DND-41 (cell line): ENCODE measurements at regions not wholly inside any gene's neighbourhood (a gene's known extent, or its start where the extent isn't known, plus 50 kb on each side); places are given as distances from the start of the nearest gene placed in this dataset.
A peak's percentile ranks its signal among the peaks of the same experiment; 100 is the strongest.

Experiments
- ATAC-seq: fragments of 200-7000 bp; cut with Tn5 transposase; 3 replicates; pipeline ENCODE4 v1.9.1; 2021; ENCODE audit warnings: low read depth; ENCODE audit not compliant: insufficient read depth
- DNase-seq: peaks from one replicate; pipeline ENCODE4 v3.0.0-alpha.2; 2020
- H2AFZ ChIP-seq: 2 replicates; pipeline ENCODE4 v1.6.0; 2012; ENCODE audit warnings: low read depth, low read length
- H3K27ac ChIP-seq: 2 replicates; pipeline ENCODE4 v1.5.1; 2012; ENCODE audit warnings: low read length, inconsistent platforms
- H3K27me3 ChIP-seq: fragments of 200-600 bp; sonication (generic); 2 replicates; pipeline ENCODE4 v1.6.0; 2012; ENCODE audit warnings: low read length, mild to moderate bottlenecking, inconsistent platforms; ENCODE audit not compliant: insufficient read depth, poor library complexity
- H3K36me3 ChIP-seq: 2 replicates; pipeline ENCODE4 v1.5.1; 2012; ENCODE audit warnings: low read length, inconsistent platforms; ENCODE audit not compliant: insufficient read depth
- H3K4me1 ChIP-seq: 2 replicates; pipeline ENCODE4 v1.5.1; 2012; ENCODE audit warnings: mild to moderate bottlenecking, low read length; ENCODE audit not compliant: insufficient read depth
- H3K4me2 ChIP-seq: 2 replicates; pipeline ENCODE4 v1.6.0; 2012; ENCODE audit warnings: mild to moderate bottlenecking, moderate library complexity, low read length, inconsistent platforms; ENCODE audit not compliant: insufficient read depth
- H3K4me3 ChIP-seq, 2 experiments: fragments of 200-600 bp in 1 of 2; shearing (Covaris generic) in 1 of 2; 2 replicates each; pipeline ENCODE4 v1.5.1; 2012 to 2016; ENCODE audit warnings: inconsistent platforms in 2 of 2, low read length in 2 of 2, mild to moderate bottlenecking in 2 of 2, low read depth in 1 of 2, moderate library complexity in 1 of 2
- H3K79me2 ChIP-seq: 2 replicates; pipeline ENCODE4 v1.6.0; 2012; ENCODE audit warnings: low read length, inconsistent platforms; ENCODE audit not compliant: insufficient read depth
- H3K9ac ChIP-seq: 2 replicates; pipeline ENCODE4 v1.6.0; 2012; ENCODE audit warnings: low read depth, mild to moderate bottlenecking, inconsistent platforms, low read length, moderate library complexity
- H3K9me3 ChIP-seq: 2 replicates; pipeline ENCODE4 v1.5.1; 2012; ENCODE audit warnings: low read length, moderate library complexity, mild to moderate bottlenecking, inconsistent platforms; ENCODE audit not compliant: insufficient read depth, severe bottlenecking
- H4K20me1 ChIP-seq: 2 replicates; pipeline ENCODE4 v1.6.0; 2012; ENCODE audit warnings: low read length; ENCODE audit not compliant: insufficient read depth
- CTCF ChIP-seq: IDR thresholded peaks from 2 replicates; pipeline ENCODE4 v1.5.1; 2012; ENCODE audit warnings: borderline replicate concordance, low read length, moderate library complexity, mild to moderate bottlenecking; ENCODE audit not compliant: poor library complexity, severe bottlenecking; ENCODE audit errors: extremely low read depth
- EZH2 ChIP-seq: IDR thresholded peaks from 3 replicates; pipeline ENCODE4 v1.6.1; 2012; ENCODE audit warnings: borderline replicate concordance, low read depth, mild to moderate bottlenecking, moderate library complexity, low read length, inconsistent platforms; ENCODE audit not compliant: severe bottlenecking

GRCh38 chr14:26170885-26171284 is 426.9 kb downstream of the NOVA1 start:
- H2AFZ ChIP-seq, result no peak overlapping the region
- H3K36me3 ChIP-seq, result no peaks in the 10 kb centered on the region
- H3K9me3 ChIP-seq, result no peaks in the 10 kb centered on the region
- H3K79me2 ChIP-seq, result no peaks in the 10 kb centered on the region
- no peak overlapping the region for H3K4me2 ChIP-seq
- H3K4me3 ChIP-seq, result no peak overlapping the region
- DNase-seq (no peak), ATAC-seq (no peak)
- no peaks in the 10 kb centered on the region for H4K20me1 ChIP-seq
- no peak for TF ChIP-seq EZH2
- no peak for TF ChIP-seq CTCF
- H3K4me1 ChIP-seq, result no peaks in the 10 kb centered on the region
- no peak overlapping the region for H3K9ac ChIP-seq
- no peak overlapping the region for H3K27ac ChIP-seq
- H3K27me3 ChIP-seq, result no peaks in the 10 kb centered on the region

GRCh38 chr14:26163761-26164160 is 434.1 kb downstream of the NOVA1 start:
- H3K27me3 ChIP-seq, result no peaks in the 10 kb centered on the region
- H3K4me3 ChIP-seq, result no peak overlapping the region
- no peaks in the 10 kb centered on the region for H3K9me3 ChIP-seq
- no peaks in the 10 kb centered on the region for H3K36me3 ChIP-seq
- H3K4me1 ChIP-seq, result no peaks in the 10 kb centered on the region
- no peak for DNase-seq
- H4K20me1 ChIP-seq, result no peaks in the 10 kb centered on the region
- no peak overlapping the region for H3K4me2 ChIP-seq
- H3K79me2 ChIP-seq, result no peaks in the 10 kb centered on the region
- no peak overlapping the region for H2AFZ ChIP-seq
- peak; percentile 38 for TF ChIP-seq CTCF
- TF ChIP-seq EZH2, result no peak
- no peak for ATAC-seq
- H3K9ac ChIP-seq, result no peak overlapping the region
- H3K27ac ChIP-seq, result no peak overlapping the region

- Histone ChIP-seq H3K79me2 (no peaks in the 10 kb centered on the region), H3K9ac (no peak overlapping the region), H3K27me3 (no peaks in the 10 kb centered on the region), H3K4me3 (no peak overlapping the region), H2AFZ (no peak overlapping the region), H3K36me3 (no peaks in the 10 kb centered on the region), H3K27ac (no peak overlapping the region), H3K4me1 (no peaks in the 10 kb centered on the region), H4K20me1 (no peaks in the 10 kb centered on the region), H3K4me2 (no peak overlapping the region), H3K9me3 (no peaks in the 10 kb centered on the region)
- ATAC-seq (no peak), DNase-seq (no peak)
- no peak for TF ChIP-seq CTCF
- TF ChIP-seq EZH2, result no peak
Observed at GRCh38 chr14:26157517-26157916, 440.3 kb downstream of the NOVA1 start.

GRCh38 chr14:26143057-26143456 is 454.8 kb downstream of the NOVA1 start:
- H3K4me3 ChIP-seq, result no peak overlapping the region
- H3K4me2 ChIP-seq, result no peak overlapping the region
- H3K27ac ChIP-seq, result no peak overlapping the region
- no peaks in the 10 kb centered on the region for H3K4me1 ChIP-seq
- no peaks in the 10 kb centered on the region for H3K79me2 ChIP-seq
- TF ChIP-seq CTCF, result no peak
- TF ChIP-seq EZH2, result no peak
- DNase-seq (no peak), ATAC-seq (no peak)
- no peak overlapping the region for H3K9ac ChIP-seq
- no peaks in the 10 kb centered on the region for H4K20me1 ChIP-seq
- no peak overlapping the region for H2AFZ ChIP-seq
- no peaks in the 10 kb centered on the region for H3K36me3 ChIP-seq
- H3K9me3 ChIP-seq, result no peaks in the 10 kb centered on the region
- H3K27me3 ChIP-seq, result no peaks in the 10 kb centered on the region
